ENCODE measurements at regions not wholly inside any gene's neighbourhood (a gene's known extent, or its start where the extent isn't known, plus 50 kb on each side); places are given as distances from the start of the nearest gene placed in this dataset.

GRCh38 chr9:135385793-135386192, 93.8 kb upstream of the PPP1R26 start:
- Histone ChIP-seq H3K79me2 (replicated peaks; ENCODE audit: insufficient read depth, low read length) (no peaks in the 10 kb centered on the region), H3K9me3 (ENCODE audit: low read length) (no peaks in the 10 kb centered on the region), H4K20me1 (ENCODE audit: insufficient read depth) (no peaks in the 10 kb centered on the region), H3K27ac (ENCODE audit: low read length) (no peak overlapping the region), H3K4me3 (ENCODE audit: low read length) (peak overlapping the region; percentile 3), H3F3A (ENCODE audit: insufficient read depth, low read length, poor library complexity, severe bottlenecking) (no peaks in the 10 kb centered on the region), H3K27me3 (ENCODE audit: insufficient read depth, low read depth, low read length) (no peaks in the 10 kb centered on the region), H3K9ac (ENCODE audit: low read length) (no peak overlapping the region), H3K9me2 (ENCODE audit: insufficient read depth, low read length) (no peaks in the 10 kb centered on the region), H3K4me2 (ENCODE audit: low read length) (no peak overlapping the region), H2AFZ (ENCODE audit: low read depth, low read length) (no peak overlapping the region), H3K36me3 (ENCODE audit: insufficient read depth, low read length) (no peaks in the 10 kb centered on the region)
- no peak for TF ChIP-seq POLR2AphosphoS5 (IDR thresholded peaks at IDR 0.05)

- Histone ChIP-seq H2AFZ (ENCODE audit: low read depth, low read length) (no peak overlapping the region), H3K27ac (ENCODE audit: low read length) (no peak overlapping the region), H3K79me2 (replicated peaks; ENCODE audit: insufficient read depth, low read length) (no peaks in the 10 kb centered on the region), H3K9me2 (ENCODE audit: insufficient read depth, low read length) (no peaks in the 10 kb centered on the region), H3K9ac (ENCODE audit: low read length) (no peak overlapping the region), H3K36me3 (ENCODE audit: insufficient read depth, low read length) (no peaks in the 10 kb centered on the region), H3K27me3 (ENCODE audit: insufficient read depth, low read depth, low read length) (no peaks in the 10 kb centered on the region), H3K4me3 (ENCODE audit: low read length) (no peak overlapping the region), H3K4me2 (ENCODE audit: low read length) (no peak overlapping the region), H4K20me1 (ENCODE audit: insufficient read depth) (no peaks in the 10 kb centered on the region), H3K9me3 (ENCODE audit: low read length) (no peaks in the 10 kb centered on the region), H3F3A (ENCODE audit: insufficient read depth, low read length, poor library complexity, severe bottlenecking) (no peaks in the 10 kb centered on the region)
- TF ChIP-seq EZH2 (IDR thresholded peaks at IDR 0.05; ENCODE audit: borderline replicate concordance, insufficient read depth, low read length, poor library complexity, severe bottlenecking) (no peak), MXI1 (conservative IDR thresholded peaks at IDR 0.05; ENCODE audit: poor library complexity, severe bottlenecking) (no peak), POLR2AphosphoS5 (IDR thresholded peaks at IDR 0.05) (no peak), RAD21 (conservative IDR thresholded peaks at IDR 0.05) (no peak), CTCF (IDR thresholded peaks at IDR 0.05; ENCODE audit: poor library complexity, severe bottlenecking) (no peak), SMC3 (conservative IDR thresholded peaks at IDR 0.05; ENCODE audit: poor library complexity) (no peak), REST (IDR thresholded peaks at IDR 0.05; ENCODE audit: borderline replicate concordance) (no peak), EP300 (conservative IDR thresholded peaks at IDR 0.05; ENCODE audit: poor library complexity, severe bottlenecking) (no peak)
Measured at GRCh38 chr9:135387976-135388375, 91.6 kb upstream of the PPP1R26 start.

GRCh38 chr9:135388530-135388929, 91.1 kb upstream of the PPP1R26 start:
- no peaks in the 10 kb centered on the region for H3K9me3 ChIP-seq (ENCODE audit: low read length)
- TF ChIP-seq REST (IDR thresholded peaks at IDR 0.05; ENCODE audit: borderline replicate concordance) (no peak), MXI1 (conservative IDR thresholded peaks at IDR 0.05; ENCODE audit: poor library complexity, severe bottlenecking) (no peak), POLR2AphosphoS5 (IDR thresholded peaks at IDR 0.05) (no peak), TAF1 (IDR thresholded peaks at IDR 0.05; ENCODE audit: low read depth) (no peak), EP300 (conservative IDR thresholded peaks at IDR 0.05; ENCODE audit: poor library complexity, severe bottlenecking) (no peak), CTCF (IDR thresholded peaks at IDR 0.05; ENCODE audit: poor library complexity, severe bottlenecking) (no peak), EZH2 (IDR thresholded peaks at IDR 0.05; ENCODE audit: borderline replicate concordance, insufficient read depth, low read length, poor library complexity, severe bottlenecking) (no peak), SMC3 (conservative IDR thresholded peaks at IDR 0.05; ENCODE audit: poor library complexity) (no peak), RAD21 (conservative IDR thresholded peaks at IDR 0.05) (no peak)
- H3K9me2 ChIP-seq (ENCODE audit: insufficient read depth, low read length): no peaks in the 10 kb centered on the region
- no peak overlapping the region for H3K9ac ChIP-seq (ENCODE audit: low read length)
- no peaks in the 10 kb centered on the region for H3K79me2 ChIP-seq (replicated peaks; ENCODE audit: insufficient read depth, low read length)
- no peaks in the 10 kb centered on the region for H3K27me3 ChIP-seq (ENCODE audit: insufficient read depth, low read depth, low read length)
- H3K4me3 ChIP-seq (ENCODE audit: low read length): no peak overlapping the region
- no peak overlapping the region for H3K4me2 ChIP-seq (ENCODE audit: low read length)
- H3K27ac ChIP-seq (ENCODE audit: low read length): no peak overlapping the region
- H3F3A ChIP-seq (ENCODE audit: insufficient read depth, low read length, poor library complexity, severe bottlenecking): no peaks in the 10 kb centered on the region
- no peaks in the 10 kb centered on the region for H4K20me1 ChIP-seq (ENCODE audit: insufficient read depth)
- no peaks in the 10 kb centered on the region for H3K36me3 ChIP-seq (ENCODE audit: insufficient read depth, low read length)
- H2AFZ ChIP-seq (ENCODE audit: low read depth, low read length): no peak overlapping the region
